HG03159 (cell line): ENCODE measurements at regions not wholly inside any gene's neighbourhood (a gene's known extent, or its start where the extent isn't known, plus 50 kb on each side); places are given as distances from the start of the nearest gene placed in this dataset.
"Not testable (repeated sequence)": the region's sequence is repeated elsewhere in the genome, so short reads cannot be mapped to it uniquely, and the experiment has no call there.

ENCODE experiments used
- ATAC-seq: cut with Tn5 transposase; IDR thresholded peaks from one replicate; pipeline ENCODE4 v1.9.1; 2021; ENCODE audit warnings: mild to moderate bottlenecking, moderate library complexity; ENCODE audit not compliant: unreplicated experiment

- no peak for ATAC-seq
Measured at GRCh38 chr7:112540839-112541577, 60.2 kb downstream of the LSMEM1 start.

DNA sequence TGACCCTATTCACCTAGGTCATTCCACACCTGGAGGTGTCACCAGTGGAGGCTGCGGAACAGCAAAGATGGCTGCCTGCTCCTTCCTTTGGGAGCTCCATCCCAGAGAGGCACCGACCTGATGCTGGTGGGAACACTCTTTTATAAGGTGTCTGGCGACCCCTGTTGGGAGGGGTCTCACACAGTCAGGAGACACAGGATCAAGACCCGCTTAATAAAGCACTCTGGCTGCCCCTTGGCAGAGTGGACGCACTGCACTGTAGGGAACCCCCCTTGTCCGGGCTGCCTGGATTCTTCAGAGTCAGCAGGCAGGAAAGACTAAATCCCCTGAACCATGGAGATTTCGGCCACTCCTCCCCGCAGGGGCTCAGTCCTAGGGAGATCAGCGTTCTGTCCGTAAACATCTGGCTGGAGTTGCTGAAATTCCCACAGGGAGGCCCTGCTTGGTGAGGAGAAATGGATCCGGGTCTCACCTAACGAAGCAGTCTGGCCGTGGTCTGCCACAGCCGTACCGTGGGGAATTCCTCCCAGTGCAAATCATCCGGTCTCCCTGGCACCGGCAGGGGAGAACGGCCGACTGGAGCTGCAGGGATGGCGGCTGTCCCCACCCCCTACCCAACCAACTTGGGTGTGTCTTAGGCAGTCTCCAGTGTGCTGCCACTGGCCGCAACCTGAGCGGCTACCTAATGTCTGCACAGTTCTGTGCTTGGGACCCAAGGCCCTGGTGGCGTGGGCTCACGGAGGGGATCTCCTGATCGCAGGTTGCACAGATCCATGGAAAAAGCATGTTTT, 66.1 kb downstream of the LSMEM1 start:
- ATAC-seq = no peak

- no peak for ATAC-seq
Measured at GRCh38 chr7:112547916-112548315, 67.1 kb downstream of the LSMEM1 start.

DNA sequence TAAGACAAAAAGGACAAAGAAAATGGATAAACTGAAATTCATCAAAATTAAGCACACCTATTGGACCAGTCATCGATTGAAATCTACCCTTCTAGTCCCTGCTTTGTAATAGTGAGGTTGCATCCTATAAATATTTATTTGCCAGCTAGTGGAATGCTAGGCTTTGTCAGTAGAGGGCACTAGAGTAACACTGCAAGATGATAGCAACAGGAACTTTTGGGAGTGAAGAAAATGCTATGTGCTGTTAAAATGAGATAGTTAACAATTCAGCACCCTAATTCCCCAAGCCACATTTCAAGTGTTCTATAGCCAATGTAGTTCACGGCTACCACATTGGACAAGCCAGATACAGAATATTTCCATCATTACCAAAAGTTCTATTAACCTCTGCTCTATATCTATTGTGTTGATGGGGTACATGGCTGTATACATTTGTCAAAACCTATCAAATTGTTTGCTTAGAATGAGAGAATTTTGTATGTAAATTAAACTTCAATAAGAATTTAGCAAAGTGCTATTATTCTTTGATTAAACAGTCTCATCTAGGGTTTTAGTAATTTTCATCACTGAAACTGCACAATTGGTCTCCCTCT, 69.8 kb downstream of the LSMEM1 start:
- ATAC-seq = peak; percentile 77

GRCh38 chr7:112551521-112551920, 70.7 kb downstream of the LSMEM1 start:
- not testable (repeated sequence) for ATAC-seq

DNA sequence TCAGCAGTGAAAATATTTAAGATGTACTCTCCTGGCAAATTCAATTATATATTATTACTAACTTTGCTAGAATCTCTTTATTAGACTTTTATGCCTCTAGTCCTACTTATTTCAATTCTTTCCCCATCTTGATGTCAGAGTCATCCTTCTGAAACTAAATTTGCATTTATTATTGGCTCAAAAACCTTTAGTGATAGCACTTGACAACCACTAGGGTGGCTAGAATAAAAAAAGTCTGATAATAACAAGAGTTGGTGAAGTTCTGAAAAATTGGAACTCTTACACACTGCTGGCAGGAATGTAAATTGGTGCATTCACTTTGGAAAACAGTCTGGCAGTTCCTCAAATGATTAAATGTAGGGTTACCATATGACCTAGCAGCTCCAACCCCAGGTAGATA, 73.8 kb downstream of the LSMEM1 start:
- ATAC-seq = no peak

GRCh38 chr7:112556633-112557032, 75.8 kb downstream of the LSMEM1 start:
- ATAC-seq = peak; percentile 93

GRCh38 chr7:112566442-112567324, 85.9 kb downstream of the LSMEM1 start:
- ATAC-seq = no peak

DNA sequence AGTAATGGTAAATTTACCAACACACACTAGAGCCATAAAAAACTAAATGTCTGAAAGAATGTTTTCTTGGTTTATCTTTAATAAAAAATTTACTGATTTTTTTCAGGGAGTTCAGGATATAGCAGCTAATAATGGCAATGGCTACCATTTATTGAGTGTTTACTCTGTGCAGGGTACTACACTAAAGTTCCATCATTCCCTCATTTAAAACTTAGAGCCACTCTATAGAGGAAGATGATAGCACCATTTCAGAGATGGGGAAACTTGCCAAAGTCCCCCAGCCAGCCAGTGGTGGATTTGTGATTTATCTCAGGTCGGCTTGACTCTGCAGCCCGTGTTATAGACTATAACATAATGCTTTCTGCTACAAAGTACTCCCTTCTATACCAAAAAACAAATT, 86.6 kb downstream of the LSMEM1 start:
- no peak for ATAC-seq

- no peak for ATAC-seq
Measured at GRCh38 chr7:112571852-112572607, 91.2 kb downstream of the LSMEM1 start.

DNA sequence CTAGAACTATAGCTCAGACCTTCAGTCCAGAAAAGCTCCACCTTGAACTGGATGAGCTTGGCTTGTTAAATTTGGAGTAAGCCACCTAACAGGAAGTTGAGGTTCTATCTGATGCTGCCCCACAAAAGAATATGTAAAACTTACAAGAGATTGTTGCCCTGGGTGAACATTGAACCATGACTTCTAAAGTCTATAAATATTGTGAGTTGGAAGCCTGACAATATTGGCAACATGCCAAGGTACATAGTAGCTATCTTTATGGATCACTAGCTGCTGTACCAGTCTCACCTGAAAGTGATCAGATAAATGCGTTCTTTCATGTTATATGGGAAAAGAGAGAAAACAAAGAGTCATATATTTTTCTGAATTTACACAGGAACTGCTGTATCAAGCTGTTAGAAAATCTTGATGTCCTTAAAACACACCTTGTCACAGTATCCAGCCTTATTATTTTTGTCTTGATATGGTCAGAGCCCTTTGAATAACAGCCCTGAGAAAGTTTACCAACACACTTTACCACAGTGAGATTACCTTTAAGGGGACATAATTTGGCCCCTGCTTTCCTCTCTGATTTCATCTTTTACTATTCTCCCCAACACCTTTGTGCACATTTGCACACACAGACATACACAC, 92.0 kb downstream of the LSMEM1 start:
- no peak for ATAC-seq

- no peak for ATAC-seq
Measured at GRCh38 chr7:112573302-112574039, 92.7 kb downstream of the LSMEM1 start.

DNA sequence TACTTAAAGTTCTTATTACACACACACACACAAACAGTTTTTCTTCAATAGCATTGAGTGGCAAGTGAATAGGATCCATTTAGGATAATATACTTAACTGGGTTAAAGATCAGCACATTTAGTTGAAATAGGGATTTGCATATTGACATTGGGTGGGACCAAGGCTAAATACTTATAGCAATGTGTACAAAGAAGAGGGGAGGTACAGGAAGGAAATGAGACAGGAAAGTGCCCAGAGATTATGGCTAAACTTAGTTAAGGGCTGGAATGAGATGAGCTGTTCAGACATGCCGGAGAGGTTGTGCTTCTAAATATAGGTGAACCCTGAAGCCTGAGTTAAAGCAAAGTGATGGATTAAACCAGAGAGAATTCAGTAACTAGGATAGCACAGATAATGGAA, 95.1 kb downstream of the LSMEM1 start:
- ATAC-seq = no peak

- ATAC-seq = no peak
Measured at GRCh38 chr7:112579388-112579787, 98.6 kb downstream of the LSMEM1 start.

DNA sequence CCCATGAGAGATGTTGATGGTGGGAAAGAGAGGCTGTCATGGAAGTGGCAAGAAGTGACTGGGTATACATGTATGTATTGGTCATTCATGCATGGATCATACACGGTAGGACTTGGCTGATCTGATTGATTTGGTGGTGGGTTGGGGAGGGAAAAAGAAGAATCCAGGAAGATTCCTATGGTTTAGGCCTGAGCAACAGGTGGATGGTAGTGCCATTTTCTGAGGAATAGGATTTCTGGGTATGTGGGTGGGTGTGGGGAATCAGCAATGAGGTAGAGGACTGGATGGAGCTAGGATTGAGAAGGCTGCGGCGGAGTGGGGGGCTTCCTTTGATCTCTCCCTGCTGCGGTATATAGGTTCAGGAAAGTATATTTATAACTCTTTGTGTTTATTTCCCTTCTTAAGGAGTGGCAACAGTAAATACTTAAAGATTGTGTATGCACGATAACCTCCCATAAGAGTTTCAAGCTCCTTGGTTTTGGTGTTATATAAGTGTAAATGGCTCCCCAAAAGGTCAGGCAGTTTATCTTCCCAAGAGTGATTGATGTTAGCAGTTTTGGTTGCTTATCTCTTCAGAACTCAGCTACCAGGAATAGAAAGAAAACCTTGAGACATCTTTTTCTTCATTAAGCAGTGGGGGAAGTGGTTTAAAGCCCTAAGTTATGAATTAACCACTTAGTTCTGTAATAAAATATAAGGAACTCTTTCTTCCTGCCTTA, 100.1 kb downstream of the LSMEM1 start:
- ATAC-seq = no peak

GRCh38 chr7:112581529-112581928, 100.7 kb downstream of the LSMEM1 start:
- no peak for ATAC-seq

DNA sequence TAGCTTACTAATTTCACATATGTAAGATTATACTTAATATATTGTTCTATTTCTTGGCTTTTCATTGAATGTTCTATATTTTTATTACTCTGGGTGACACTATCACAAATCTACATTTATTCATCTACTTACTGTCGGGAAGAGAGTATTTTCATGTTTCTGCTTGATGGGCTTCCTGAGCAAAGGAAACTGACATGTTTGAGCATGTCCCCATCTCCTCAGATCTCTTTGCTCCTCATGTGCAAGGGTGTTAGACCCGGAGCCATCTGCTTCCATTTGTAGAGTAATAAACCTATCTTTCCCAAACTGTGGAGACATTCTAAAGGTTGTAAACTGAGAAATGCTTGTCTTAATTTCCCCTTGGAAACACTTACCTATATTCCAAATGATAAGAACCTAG, 103.5 kb downstream of the LSMEM1 start:
- no peak for ATAC-seq

DNA sequence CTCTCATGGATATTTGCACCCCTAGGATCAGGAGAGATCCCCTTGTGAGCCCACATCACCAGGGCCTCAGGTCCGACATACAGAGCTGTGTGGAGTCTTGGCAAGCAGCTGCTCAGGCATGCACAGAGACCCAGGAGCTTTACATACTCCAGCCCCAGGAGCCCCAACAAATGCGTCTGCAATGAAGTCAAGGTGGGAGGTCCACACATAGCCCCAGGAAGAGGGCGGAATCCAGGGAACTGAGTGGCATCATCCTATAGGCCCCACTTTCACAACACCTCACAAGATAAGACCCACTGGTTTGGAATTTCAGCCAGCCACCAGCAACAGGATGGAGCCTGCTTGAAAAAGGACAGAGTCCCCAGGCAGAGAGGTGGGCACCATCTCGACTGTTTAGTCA, 106.7 kb downstream of the LSMEM1 start:
- no peak for ATAC-seq
